ENCODE measurements at regions not wholly inside any gene's neighbourhood (a gene's known extent, or its start where the extent isn't known, plus 50 kb on each side); places are given as distances from the start of the nearest gene placed in this dataset.

- FAIRE-seq (no peak), DNase-seq (ENCODE audit: insufficient read length, low spot score) (no peak)
- TF ChIP-seq CTCF (IDR thresholded peaks at IDR 0.05; ENCODE audit: insufficient read depth, missing control alignments), result peak; percentile 14
Measured at GRCh38 chr12:116687888-116688287, 50.0 kb downstream of the SPRING1 start.

GRCh38 chr12:116684891-116685290, 53.0 kb downstream of the SPRING1 start:
- DNase-seq (ENCODE audit: insufficient read length, low spot score) (no peak), FAIRE-seq (no peak)
- TF ChIP-seq CTCF (IDR thresholded peaks at IDR 0.05; ENCODE audit: insufficient read depth, missing control alignments), result no peak

GRCh38 chr12:116677202-116677661, 60.6 kb downstream of the SPRING1 start:
- FAIRE-seq, result no peak
- no peak for DNase-seq (ENCODE audit: insufficient read length, low spot score)
- no peak for TF ChIP-seq CTCF (IDR thresholded peaks at IDR 0.05; ENCODE audit: insufficient read depth, missing control alignments)

GRCh38 chr12:116675339-116676107, 62.3 kb downstream of the SPRING1 start:
- TF ChIP-seq CTCF (IDR thresholded peaks at IDR 0.05; ENCODE audit: insufficient read depth, missing control alignments), result no peak
- DNase-seq (ENCODE audit: insufficient read length, low spot score) (no peak), FAIRE-seq (no peak)

- FAIRE-seq, result no peak
- no peak for DNase-seq (ENCODE audit: insufficient read length, low spot score)
- no peak for TF ChIP-seq CTCF (IDR thresholded peaks at IDR 0.05; ENCODE audit: insufficient read depth, missing control alignments)
Measured at GRCh38 chr12:116674643-116675183, 63.2 kb downstream of the SPRING1 start.

GRCh38 chr12:116673681-116674111, 64.2 kb downstream of the SPRING1 start:
- DNase-seq (ENCODE audit: insufficient read length, low spot score) (no peak), FAIRE-seq (no peak)
- TF ChIP-seq CTCF (IDR thresholded peaks at IDR 0.05; ENCODE audit: insufficient read depth, missing control alignments), result peak; percentile 24
